Epithelial cell of proximal tubule (primary cell): ENCODE measurements at regions not wholly inside any gene's neighbourhood (a gene's known extent, or its start where the extent isn't known, plus 50 kb on each side); places are given as distances from the start of the nearest gene placed in this dataset.

Experiments
- DNase-seq: peaks from one replicate; pipeline ENCODE4 v3.0.0-alpha.2; 2011; ENCODE audit warnings: low read depth
- H3K4me3 ChIP-seq: 2 replicates; pipeline ENCODE4 v1.5.1; 2011; ENCODE audit warnings: low read depth, mild to moderate bottlenecking, low read length
- TF ChIP-seq, protein P1 (sequence below): conservative IDR thresholded peaks from 2 replicates; pipeline ENCODE4 v1.5.1; 2012; ENCODE audit warnings: low read depth, mild to moderate bottlenecking, low read length

DNA sequence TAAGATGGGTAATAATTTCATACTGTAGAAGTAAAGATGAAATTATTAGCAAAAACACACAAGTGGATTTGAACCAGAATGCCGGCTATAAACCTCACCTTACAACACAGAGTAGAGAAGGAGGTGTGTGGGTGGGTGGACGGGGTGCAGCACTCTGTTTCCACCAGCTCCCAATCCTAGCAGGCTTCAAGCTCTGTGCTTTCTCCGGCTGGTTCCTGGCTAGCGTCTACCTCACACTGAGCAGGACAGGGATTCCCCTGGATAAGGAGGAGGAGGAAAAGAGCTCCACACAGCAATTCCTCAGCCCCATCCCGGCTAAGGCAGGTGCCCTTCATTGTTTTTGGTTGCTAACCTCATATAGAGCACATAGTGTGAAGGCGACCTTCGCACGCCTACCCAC, 453.3 kb downstream of the C6orf118 start:
- H3K4me3 ChIP-seq: no peak overlapping the region
- TF ChIP-seq, protein P1, sequence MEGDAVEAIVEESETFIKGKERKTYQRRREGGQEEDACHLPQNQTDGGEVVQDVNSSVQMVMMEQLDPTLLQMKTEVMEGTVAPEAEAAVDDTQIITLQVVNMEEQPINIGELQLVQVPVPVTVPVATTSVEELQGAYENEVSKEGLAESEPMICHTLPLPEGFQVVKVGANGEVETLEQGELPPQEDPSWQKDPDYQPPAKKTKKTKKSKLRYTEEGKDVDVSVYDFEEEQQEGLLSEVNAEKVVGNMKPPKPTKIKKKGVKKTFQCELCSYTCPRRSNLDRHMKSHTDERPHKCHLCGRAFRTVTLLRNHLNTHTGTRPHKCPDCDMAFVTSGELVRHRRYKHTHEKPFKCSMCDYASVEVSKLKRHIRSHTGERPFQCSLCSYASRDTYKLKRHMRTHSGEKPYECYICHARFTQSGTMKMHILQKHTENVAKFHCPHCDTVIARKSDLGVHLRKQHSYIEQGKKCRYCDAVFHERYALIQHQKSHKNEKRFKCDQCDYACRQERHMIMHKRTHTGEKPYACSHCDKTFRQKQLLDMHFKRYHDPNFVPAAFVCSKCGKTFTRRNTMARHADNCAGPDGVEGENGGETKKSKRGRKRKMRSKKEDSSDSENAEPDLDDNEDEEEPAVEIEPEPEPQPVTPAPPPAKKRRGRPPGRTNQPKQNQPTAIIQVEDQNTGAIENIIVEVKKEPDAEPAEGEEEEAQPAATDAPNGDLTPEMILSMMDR: no peak
- no peak for DNase-seq

DNA sequence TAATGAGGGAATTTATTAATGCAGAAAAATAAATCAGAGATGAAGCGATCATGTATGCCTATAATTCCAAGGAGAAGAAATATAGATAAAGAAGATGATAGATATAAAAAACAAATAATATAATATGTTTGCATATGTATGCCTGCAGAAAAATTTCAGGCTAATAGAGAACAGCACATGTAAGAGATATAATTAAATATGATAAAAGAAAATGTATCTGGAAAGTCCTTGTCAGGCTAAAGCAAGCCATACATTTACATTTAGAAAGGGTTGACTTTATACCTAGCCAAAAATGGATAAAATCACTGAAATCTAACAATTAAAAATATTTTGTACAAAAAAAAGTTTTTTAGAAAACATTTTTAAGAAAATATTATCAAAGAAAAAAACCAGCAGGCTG, 454.1 kb downstream of the C6orf118 start:
- TF ChIP-seq, protein P1: no peak
- DNase-seq: no peak
- no peak overlapping the region for H3K4me3 ChIP-seq

DNA sequence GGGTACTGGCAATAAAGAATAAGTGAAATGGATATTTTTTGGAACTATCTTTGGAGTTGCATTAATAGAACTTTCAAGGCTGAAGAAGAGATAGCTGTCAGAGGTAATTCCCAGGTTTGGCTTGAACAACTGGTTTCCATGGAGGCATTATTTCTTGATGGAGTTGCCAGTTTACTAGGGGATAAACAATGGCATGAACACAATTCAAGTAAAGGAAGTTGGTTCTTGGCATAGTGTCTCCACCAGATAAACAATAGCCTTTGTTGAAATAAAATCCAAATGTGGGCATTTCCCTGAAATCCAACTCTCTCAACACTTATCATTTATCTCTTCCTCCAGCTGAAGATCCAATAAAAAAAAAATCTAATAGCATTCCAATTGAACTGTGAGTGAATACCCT, 454.9 kb downstream of the C6orf118 start:
- DNase-seq: no peak
- TF ChIP-seq, protein P1: no peak

DNA sequence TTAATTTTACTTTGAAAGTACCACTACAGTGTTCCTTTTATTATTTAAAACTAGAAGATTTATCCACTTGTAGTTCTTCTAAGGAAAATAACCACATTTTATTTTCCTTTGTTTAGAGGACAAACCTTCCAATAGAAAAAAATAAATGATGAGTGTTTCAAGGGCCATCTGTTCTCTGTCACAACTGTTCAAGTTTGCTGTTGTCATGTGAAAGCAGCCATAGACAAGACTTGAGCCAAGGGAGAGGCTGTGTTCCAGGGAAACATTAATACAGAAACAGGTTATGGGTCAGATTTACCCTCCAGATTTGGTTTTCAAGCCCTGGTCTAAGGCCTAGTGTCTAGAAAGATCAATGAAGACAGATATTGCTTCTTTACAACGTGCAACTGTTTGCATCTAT, 463.6 kb downstream of the C6orf118 start:
- no peak overlapping the region for H3K4me3 ChIP-seq
- TF ChIP-seq, protein P1: no peak
- no peak for DNase-seq

More for the DNA sequence above, 454.9 kb downstream of the C6orf118 start:
- no peak overlapping the region for H3K4me3 ChIP-seq

DNA sequence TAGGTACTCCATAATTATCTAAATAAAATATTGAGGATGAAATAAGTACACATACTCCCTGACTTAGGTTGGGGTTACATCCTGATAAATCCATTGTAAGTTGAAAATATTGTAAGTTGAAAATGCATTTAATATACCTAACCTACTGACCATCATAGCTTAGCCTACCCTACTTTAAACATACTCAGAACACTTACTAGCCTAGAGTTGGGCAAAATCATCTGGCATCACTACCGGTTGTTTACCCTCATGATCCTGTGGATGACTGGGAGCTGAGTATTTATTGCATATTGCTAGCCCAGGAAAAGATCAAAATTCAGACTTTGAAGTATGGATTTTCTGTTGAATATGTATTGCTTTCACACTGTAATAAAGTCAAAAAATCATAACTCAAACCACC, 467.3 kb downstream of the C6orf118 start:
- TF ChIP-seq, protein P1: no peak
- DNase-seq: no peak

DNA sequence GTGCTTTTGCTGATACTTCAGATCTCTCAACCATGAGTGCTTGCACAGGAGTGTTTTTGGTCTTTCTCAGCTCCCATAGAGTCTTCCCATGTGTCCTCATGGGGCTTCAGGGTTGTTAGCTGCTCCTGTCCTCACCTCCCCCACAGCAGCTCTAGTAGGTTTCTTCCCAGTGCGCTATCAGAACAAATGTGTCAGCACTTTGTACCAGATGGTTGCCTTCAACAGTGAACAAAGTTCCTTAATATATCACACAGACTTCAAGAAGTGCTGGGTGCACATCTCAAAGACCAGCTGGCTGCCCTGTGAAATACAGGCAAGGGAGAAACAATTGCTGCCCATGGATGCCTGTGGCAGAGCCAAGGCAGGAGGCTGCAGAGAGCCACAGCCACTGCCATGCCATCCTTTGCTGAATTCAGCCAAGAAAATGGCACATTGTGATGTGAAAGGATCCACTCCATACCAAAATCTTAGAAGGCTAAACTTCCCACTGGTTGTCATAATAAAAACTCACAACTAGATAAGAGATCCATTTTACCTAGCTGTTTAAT, 471.3 kb downstream of the C6orf118 start:
- DNase-seq: no peak
- H3K4me3 ChIP-seq: no peak overlapping the region
- TF ChIP-seq, protein P1: no peak

More for the DNA sequence above, 467.3 kb downstream of the C6orf118 start:
- H3K4me3 ChIP-seq: no peak overlapping the region

DNA sequence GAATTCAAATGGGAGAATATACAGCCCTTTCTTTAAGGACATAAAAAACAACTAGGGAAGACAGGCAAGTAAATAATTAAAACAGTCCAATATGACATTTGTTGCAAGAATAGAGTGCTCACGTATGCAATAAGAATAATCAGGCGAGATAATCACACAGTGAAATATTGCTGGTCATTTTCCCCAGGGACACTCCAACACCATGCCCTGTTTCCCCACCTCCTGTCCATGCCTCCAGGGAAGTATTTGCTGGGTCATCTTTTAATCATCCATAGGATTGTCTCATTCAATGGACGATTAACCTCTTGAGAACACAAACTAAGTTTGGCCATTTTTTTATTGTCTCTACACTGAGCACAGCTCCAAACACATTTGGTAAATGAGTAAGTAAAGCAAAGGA, 472.9 kb downstream of the C6orf118 start:
- no peak for DNase-seq
- TF ChIP-seq, protein P1: no peak
- H3K4me3 ChIP-seq: no peak overlapping the region
